Left forelimb (tissue), 1 donor: ENCODE measurements at regions not wholly inside any gene's neighbourhood (a gene's known extent, or its start where the extent isn't known, plus 50 kb on each side); places are given as distances from the start of the nearest gene placed in this dataset.
A peak's percentile ranks its signal among the peaks of the same experiment; 100 is the strongest.
"Not testable (repeated sequence)": the region's sequence is repeated elsewhere in the genome, so short reads cannot be mapped to it uniquely, and the experiment has no call there.

Experiments
- DNase-seq: peaks from one replicate; pipeline ENCODE4 v3.0.0-alpha.2; 2018; ENCODE audit warnings: low spot score

DNA sequence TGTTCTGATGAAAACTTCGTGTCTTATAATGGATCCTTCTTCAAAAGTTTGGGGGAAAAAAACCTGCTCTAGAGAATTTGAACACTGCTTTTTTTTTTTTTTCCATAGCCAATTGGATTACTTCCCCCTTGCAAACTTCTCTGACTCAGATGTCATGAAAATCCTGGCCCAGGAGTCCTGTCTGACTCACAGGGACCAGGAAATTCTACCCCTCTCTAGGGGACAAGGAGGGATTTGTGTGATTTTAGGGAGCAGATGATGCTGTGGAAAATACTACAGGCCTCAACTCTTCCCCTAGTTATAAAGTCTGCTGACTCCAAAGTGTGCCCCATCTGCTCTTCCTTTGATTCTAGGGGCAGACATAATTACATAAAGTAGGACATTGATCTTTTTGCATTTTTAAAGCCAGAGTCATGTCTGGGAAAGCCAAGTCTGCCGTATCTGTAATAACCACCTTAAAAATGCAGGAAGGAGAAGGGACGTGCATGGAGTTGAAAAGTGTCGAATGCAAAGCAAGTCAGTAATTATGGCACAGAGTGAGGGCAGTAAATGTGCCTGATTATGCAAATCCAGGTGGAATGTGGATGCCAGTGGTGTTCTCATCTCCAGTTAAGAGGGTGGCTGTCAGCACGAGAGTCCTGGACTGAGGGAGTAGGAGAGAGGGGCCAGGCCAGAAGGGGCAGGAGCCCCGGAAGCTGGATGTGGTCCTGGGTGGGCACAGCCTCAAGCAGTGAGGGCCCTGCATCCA lies 144.3 kb upstream of the SULF2 start:
- no peak for DNase-seq

DNA sequence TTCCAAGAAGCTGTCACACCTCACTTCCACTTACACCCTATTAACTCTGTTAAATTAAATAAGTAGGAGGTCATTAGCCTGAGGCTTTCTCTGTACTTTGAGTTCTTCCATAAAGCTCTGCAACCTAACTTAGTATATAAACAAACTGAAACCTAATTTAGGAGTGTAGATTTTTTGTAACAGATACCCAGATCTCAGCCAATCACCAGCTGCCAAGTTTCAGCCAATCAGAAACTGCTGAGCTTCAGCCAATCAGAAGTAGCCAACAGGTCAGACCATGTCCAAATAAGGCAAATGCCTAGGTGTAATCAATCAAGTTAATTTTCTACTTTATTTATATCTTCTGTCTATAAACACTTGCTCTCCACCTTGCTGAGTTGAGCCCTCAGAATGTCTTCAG lies 142.7 kb upstream of the SULF2 start:
- no peak for DNase-seq

DNA sequence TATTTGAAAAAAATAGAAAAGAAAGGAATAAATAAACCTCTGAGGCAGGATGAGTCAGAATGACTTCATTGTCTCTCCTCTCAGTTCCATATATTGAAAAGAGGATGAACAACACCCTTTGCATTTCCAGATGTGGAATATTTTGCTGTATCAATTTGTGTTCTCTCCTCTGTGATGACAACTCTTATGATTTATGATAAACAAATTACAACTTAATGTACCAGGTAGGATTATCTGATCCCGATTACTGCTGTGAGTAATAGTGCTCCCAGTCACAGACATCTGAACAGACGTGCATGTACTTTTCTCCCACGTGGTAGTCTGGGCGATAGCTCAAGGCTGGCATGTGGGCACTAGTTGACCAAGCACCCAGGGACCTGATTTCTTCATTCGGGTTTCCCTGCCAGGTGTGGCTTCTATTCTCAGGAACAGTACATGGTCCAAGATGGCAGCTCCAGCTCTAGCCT lies 142.1 kb upstream of the SULF2 start:
- no peak for DNase-seq

DNA sequence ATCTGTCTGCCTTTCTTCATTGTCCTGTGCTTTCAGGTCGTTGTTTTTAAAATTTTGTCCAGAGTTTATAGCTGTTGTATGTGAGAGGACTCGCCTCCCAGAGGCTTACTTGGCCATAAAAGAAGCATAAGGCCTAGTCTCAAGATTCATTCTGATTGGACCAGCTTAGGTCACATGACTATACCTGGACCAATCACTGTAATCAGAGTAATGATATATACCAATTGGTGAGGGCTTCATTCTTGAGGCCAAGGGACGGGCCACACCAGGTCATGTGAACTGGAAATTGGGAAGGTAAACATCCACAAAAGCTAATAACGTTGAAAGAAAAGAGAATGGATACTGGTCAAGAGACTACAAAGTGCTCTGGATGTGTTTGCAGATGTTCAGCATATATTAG lies 141.4 kb upstream of the SULF2 start:
- no peak for DNase-seq

DNA sequence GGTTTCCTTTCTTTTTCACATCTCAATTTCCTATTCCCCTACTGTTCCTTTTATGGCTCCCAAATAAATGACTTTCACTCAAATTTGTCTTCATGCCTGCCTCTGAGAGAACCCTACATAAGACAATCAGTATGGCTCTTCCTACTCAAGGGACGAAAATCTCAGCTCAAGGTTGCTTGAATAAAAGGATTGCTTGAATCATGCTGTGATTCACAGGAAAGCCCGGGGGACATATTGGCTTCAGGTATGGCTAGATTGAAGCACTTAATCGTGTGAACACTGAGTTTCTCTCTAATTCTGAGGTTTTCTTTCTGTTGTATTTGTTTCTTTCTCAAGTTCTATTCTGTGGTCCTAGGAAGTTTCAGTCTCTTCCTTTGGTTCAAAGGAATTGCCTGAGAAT lies 140.3 kb upstream of the SULF2 start:
- no peak for DNase-seq

DNA sequence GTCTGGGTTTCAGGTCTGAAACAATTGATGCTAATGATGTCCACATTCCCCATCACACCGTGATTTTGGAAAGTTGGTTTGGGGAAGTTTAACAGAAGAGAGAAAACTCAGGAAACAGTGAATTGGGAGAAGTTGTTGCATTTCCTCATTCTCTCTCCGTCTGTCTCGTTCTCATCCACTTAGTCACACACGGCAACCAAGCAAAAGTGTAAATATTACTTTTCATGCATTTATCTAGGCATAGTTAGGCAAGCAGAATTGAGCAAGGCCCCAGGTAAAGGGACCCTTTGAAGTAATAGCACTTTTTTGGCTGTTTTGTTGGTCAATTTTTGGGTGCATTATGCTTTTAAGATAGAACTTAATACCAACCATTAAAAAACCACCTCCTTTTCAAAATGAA lies 137.0 kb upstream of the SULF2 start:
- no peak for DNase-seq

DNA sequence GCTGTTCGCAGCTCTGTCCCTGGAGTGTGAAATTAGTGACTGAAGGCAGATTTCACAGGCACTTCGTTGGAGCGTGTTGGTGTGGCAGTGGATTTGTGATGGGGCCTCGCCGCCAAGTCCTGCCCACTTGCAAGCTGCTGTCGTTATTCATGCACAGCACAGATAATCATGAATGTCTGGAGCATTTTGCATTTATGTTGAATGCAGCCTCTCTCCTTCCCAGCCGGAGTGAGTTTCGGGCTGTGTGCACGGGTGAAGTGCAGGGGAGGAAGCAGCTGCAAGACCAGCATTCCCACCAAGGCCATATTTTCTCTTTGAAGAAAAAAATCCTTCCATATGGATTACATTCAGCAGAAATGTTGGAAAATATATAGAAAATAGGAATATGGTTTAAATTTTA lies 136.5 kb upstream of the SULF2 start:
- peak; percentile 70 for DNase-seq

DNA sequence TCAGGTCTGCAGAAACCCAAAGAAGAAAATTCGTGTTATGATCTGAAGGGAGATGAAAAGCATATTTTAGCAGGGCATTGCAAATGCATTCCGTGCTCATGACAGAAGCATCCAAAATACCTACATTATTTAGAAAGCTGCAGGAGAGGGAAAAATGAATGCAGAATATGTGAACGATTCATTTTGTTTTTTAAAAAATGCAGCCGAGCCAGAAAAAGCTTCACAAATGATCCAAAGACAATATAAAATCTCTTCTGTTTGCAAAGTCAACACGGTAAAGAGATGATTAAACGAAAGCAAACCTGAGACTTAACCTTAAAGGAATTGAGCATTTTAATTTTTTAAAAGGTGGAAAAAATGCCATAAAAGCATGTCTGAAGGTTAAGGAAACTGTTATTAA lies 136.1 kb upstream of the SULF2 start:
- DNase-seq: no peak

DNA sequence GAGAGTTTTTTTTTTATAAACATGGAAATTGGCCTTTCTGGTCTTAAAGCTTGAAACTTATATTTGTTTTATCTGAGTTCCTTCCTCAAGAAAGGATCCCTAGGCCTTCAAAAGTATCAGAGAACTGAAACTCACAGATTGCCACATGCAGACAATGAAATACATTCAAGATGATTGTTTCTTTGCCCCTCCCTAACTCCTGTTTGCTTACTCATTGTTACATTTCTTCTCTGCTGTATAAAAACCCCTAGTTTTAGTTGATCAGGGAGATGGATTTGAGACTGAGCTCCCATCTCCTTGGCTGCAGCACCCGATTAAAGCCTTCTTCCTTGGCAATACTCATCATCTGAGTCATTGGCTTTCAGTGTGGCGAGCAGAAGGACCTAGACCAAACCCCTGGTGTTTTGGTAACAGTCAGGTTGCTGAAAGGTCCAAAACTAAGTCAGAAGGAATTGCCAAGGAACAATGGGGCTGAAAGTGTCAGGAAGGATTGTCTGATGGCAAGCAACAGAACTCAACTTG lies 132.3 kb upstream of the SULF2 start:
- no peak for DNase-seq

DNA sequence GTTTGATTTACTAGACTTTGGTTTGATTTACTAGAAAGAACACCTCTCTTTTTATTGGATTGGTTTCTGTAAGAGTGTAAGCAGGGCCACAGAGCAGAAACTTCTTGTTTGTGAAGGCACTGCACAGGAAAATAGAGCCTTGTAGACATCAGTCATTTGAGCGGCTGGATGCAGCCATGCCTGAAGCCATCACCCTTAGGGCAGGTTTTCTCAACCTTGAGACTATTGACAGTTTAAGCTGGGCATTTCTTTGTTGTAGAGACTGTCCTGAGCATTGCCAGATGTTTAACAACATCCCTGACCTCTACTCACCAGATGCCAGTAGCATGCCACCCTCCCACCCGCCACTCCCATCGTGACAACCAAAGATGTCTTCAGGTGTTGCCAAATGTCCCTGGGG lies 130.2 kb upstream of the SULF2 start:
- no peak for DNase-seq

DNA sequence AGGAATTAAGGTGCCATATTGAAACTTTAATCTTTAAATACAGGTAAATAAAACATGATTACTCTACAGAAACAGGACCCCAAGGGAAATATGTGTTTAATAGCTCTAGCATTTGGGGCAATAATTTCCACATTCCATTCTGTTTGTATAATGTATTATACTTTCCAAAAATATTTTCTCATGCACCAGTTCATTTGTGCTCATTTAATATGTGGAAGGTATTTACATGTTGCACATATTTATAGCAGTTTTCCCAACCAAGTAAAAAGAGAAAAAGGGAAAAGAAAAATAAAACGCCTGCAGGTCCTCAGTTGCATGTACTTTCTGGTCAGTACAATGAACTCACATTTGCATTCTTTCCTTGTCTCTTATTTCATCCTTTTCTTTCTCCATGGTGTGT lies 129.5 kb upstream of the SULF2 start:
- DNase-seq: no peak

DNA sequence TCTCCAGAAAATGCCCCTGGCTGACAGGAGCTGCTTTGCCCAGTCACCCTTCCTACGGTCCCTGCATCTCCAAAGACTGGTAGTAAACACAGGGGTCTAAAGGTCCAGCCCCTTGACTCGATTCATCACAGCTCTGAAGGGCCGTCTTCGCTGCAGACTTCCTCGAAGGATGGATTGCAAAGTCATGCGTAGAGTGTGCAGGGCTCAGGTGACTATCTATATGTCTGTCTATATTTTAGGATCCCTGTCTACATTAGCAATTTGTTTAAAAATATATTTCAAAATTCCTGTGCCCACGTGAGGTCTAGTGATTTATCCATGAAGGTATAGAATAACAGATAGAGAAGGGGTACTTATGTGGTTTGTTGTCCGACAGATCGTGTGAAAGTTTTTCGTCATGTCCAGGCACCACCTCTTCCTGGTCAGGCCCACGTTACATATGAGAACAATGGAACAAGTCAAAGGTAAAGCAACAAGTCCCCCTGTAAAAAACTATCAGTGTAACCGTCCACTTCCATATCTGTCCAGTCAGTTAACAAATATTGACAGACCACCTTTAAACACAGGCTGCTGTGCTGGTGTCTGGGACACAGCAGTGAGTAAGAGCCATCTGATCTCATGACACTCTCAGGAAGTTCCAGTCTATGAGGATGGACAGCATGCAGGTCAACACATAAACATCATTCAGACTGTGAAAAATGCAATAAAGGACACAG lies 127.7 kb upstream of the SULF2 start:
- DNase-seq: not testable (repeated sequence)

DNA sequence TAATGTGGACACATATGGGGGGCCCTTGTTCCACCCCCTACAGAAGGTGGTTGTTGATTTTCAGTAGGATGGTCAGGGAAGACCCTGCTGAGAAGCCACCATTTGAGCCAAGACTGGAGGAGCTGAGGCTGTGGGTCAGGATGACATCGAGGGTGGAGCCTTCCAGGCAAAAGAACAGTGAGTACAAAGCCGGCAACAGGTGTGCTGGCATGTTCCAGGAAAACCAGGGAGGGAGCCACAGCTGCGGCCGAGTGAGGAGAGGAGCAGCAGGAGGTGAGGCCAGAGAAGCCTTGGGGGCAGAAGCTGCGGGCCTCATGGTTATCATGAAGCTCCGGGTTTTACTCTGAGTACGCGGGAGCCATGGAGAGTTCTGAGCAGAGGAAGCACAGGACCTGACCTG lies 126.9 kb upstream of the SULF2 start:
- not testable (repeated sequence) for DNase-seq

DNA sequence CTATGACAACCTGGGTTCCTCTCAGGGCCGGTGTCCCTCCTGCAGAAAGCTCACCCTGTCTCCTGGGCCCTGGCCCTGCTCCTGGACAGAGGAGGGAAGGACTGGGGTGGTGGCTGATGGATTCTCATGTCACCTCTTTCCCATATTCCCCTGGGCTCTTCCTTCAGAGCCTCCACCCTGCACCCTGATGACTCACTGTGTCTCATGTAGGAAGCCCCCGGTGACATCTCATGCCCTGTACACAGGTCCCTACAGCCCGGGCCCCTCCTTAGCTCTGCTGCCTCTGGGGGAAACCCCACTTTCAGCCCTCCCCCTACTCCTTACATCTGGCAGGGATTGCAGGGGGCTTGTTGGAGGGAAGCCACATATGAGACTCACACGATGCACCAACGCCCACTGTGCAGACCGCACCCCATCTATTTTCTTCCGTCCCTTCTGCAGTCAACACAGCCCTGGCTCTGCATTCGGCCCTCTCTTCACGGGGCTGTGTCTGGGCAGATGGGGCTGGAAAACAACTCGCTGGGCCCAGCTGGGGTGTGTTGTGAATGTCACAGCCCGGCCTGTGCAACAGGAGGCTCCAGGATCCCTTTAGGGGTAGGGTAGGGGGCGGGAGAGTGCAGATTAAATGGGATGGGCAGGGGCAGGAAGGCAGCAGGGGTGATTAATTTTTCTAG lies 124.6 kb upstream of the SULF2 start:
- not testable (repeated sequence) for DNase-seq

DNA sequence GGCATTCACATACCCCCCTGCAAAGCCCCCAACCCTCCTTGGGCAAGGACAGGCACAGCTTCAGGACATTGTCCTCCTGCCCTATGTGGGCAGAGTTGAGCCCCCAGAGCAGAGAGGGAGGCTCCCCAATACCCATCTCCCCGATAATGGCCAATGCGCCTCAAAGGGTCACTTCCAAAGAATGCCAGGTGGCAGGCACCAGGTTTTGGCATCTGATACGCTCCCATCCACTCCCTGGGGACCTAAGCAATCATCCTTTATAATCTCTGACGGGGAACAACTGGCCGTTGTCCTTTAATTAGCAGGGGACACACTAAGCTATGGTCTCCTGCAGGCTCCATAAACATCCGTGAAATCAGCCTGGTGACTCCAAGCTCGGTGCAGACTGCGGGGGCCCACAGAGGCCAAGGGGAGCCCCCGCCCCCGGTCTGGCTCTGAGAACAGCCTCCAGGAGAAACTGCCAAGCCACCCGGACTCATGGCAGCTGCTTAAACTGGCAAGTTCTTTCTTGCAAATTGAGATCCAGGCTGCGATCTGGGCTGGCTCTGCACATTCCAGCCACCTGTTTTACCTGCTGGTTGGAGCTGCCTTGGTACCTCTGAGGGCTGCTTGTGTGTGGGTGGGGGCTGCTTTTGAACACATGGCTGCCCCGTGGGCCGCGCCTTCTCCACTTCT lies 123.2 kb upstream of the SULF2 start:
- DNase-seq: not testable (repeated sequence)

DNA sequence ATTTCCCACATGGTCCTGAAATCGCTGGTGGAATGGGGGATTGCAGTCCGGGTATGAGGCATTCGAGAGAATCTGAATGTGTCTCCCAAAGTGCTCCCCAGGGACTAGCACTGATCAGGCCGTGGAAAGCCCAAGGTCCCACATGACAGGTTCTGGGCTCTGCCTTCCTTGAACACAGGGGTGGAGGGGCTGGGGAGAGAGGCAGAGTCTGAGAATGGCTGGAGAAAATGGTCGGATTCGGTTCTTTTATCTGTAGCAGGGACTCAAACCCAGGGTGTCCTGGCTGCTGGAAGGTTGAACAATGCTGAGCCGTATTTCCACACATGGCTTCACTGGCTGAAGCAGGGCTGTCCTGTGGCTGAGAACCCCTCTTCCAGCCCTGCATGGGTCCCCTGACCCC lies 122.7 kb upstream of the SULF2 start:
- not testable (repeated sequence) for DNase-seq

DNA sequence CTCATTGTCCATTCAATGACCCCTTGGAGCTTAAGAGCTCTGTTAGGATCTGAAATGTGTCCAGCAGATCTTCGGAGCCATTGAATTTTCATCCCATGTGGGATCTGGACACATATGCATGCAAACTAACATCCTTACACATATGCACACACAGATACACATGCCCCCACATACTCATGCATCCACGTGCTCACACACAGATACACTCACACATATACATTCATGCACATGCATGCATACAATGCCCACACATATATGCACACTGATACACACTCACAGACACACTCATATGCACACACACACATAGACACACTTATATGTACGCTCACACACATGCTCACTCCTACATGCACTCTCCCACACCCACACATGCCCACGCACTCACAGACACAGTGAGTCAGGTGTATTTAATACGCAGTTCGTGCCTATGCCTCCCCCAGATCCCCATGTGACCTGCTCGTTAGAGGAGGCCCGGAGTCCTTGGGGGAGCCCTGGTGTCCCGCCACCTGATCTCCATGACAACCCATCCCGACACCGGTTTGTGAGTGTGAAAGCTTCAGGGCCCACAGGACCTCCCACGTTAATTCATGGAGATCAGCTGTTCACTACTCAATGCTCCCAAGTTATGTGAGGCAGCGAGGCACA lies 121.9 kb upstream of the SULF2 start:
- DNase-seq: no peak

DNA sequence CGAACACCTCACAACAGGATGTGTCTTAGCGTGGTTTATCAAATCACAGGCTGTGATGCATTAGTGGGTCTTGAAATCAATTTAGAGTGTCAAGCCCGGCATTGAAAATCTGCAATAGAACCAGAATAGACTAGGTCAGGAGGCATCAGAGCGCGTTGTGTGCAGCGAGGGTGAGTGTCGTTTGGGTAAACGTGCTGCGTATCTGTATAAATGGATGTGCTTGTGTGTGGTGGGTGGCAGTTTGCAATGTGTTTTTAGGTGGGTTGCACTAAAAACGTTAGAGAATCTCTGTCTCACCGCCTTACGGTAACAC lies 121.0 kb upstream of the SULF2 start:
- no peak for DNase-seq

DNA sequence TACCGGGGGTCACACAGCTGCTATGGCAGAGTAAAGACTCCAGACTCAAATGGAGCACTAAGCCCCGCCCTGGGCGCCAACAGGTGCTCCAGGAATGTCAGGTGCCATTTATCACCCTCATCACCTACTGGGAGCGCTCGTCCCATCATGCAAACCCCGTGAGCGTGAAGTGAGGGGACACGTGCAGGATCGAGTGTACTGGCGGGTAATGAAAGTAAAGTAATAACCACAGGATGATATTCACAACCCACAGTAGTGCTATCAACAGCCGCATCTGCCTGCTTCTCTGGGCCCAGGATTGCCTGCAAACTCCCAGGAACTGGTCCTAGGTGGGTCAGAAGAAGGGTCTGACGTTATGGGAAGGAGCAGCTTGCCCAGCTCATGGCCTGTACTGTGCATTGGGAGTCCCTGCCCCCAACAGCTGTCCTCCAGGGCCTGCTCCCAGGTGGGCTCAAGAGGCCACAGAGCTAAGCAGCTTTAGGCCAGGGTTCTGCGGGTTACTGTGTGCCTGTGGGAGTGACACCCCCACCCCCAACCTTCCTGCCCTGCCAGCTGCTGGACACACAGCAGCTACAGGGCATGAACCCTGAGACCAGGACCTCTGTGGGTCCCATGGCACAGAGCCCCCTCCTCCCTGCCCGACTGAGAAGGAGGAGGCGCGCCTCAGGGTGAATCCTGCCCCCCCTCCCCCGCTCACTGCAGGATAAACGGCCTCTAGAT lies 120.5 kb upstream of the SULF2 start:
- no peak for DNase-seq

DNA sequence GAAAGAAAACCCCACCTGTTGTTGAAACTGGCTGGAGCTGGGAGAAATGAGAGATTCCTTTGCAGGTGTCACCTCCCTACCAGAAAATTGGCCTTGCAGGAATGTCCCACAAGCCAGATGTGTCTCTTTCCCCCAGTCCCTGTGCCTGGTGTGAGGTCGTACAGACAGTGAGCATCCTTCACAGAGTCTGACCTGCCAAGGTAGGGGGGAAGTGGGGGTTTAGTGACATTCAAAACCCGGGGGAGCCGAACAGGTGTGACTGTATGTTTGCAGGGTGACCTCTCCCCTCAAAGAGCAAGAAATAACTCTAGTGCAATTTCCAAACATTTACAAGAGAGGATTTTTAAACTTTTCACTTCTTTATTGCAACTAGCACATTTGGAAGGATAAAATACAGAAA lies 117.7 kb upstream of the SULF2 start:
- DNase-seq: not testable (repeated sequence)

DNA sequence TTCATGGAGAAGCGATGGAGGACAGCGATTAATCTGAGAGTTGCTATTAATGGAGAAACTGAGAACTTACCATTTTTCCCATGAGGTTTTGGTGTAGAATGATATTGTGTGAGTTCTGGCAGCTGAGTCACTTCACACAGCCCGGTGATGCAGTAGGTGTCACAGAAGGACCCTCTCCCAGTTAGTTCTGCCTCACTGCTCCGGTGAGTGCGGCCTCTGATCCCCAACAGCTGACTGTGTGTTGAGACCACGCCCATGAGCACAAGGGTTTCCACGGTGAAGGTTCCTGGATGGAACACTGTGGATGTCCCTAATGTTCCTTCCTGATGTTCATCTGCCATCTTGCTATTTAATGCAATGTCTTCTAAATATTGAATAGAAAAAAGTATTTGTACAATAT lies 114.0 kb upstream of the SULF2 start:
- DNase-seq: not testable (repeated sequence)
